Left ventricle myocardium inferior (tissue), 1 donor: ENCODE measurements at regions not wholly inside any gene's neighbourhood (a gene's known extent, or its start where the extent isn't known, plus 50 kb on each side); places are given as distances from the start of the nearest gene placed in this dataset.
"Not testable (repeated sequence)": the region's sequence is repeated elsewhere in the genome, so short reads cannot be mapped to it uniquely, and the experiment has no call there.

Experiments
- DNase-seq: peaks from one replicate; pipeline ENCODE4 v3.0.0-alpha.2; 2020
- H3K27ac ChIP-seq: fragments of 200-600 bp; replicated peaks from 2 replicates; pipeline ENCODE4 v1.8.0; 2021
- H3K27me3 ChIP-seq: fragments of 200-600 bp; 2 replicates; pipeline ENCODE4 v1.8.0; 2021; ENCODE audit warnings: low read depth
- H3K36me3 ChIP-seq: fragments of 200-600 bp; 2 replicates; pipeline ENCODE4 v1.8.0; 2021
- H3K4me1 ChIP-seq: fragments of 200-600 bp; 2 replicates; pipeline ENCODE4 v1.8.0; 2021
- H3K4me3 ChIP-seq: fragments of 200-600 bp; 2 replicates; pipeline ENCODE4 v1.8.0; 2021; ENCODE audit warnings: mild to moderate bottlenecking, moderate library complexity
- H3K9me3 ChIP-seq: fragments of 200-600 bp; replicated peaks from 2 replicates; pipeline ENCODE4 v1.8.0; 2021
- CTCF ChIP-seq: fragments of 200-600 bp; IDR thresholded peaks from 2 replicates; pipeline ENCODE4 v1.8.0; 2021; ENCODE audit warnings: antibody characterized with exemption, mild to moderate bottlenecking, borderline replicate concordance
- intact Hi-C: fragments of 100-400 bp; cut with micrococcal nuclease; formaldehyde crosslinking; loops from one replicate; pipeline ENCODE4 v1.11.0; 2022
- donor health status: DM: no; HTN: yes; CAD: no; lungs with severe emphysema.

GRCh38 chr10:36779238-36779846 is 346.1 kb upstream of the ANKRD30A start:
- intact Hi-C loops: loop anchor here (5.0 kb wide), 1 partner anchor 1142 kb away; no protein-coding TSS in a partner anchor
- Histone ChIP-seq H3K4me1 (peaks cover 13% of the 10 kb centered on the region), H3K4me3 (no peak overlapping the region), H3K27ac (peak overlapping the region; percentile 51), H3K27me3 (peaks cover 3% of the 10 kb centered on the region), H3K36me3 (no peaks in the 10 kb centered on the region), H3K9me3 (no peaks in the 10 kb centered on the region)
- peak; percentile 86 for TF ChIP-seq CTCF
- no peak for DNase-seq

- Histone ChIP-seq H3K4me3 (no peak overlapping the region), H3K4me1 (peaks cover 13% of the 10 kb centered on the region), H3K27me3 (no peaks in the 10 kb centered on the region), H3K27ac (no peak overlapping the region), H3K36me3 (no peaks in the 10 kb centered on the region), H3K9me3 (no peaks in the 10 kb centered on the region)
- intact Hi-C loops: loop anchor here (5.0 kb wide), 1 partner anchor 1141 kb away; no protein-coding TSS in a partner anchor
- TF ChIP-seq CTCF: no peak
- no peak for DNase-seq
Measured at GRCh38 chr10:36778651-36779050, 346.7 kb upstream of the ANKRD30A start.

GRCh38 chr10:36773652-36774051 is 351.7 kb upstream of the ANKRD30A start:
- Histone ChIP-seq H3K4me1 (no peaks in the 10 kb centered on the region), H3K4me3 (no peak overlapping the region), H3K9me3 (no peaks in the 10 kb centered on the region), H3K27me3 (no peaks in the 10 kb centered on the region), H3K27ac (no peak overlapping the region), H3K36me3 (no peaks in the 10 kb centered on the region)
- no peak for DNase-seq
- no peak for TF ChIP-seq CTCF
- intact Hi-C loops: no loop called here

GRCh38 chr10:36771725-36772124 is 353.7 kb upstream of the ANKRD30A start:
- Histone ChIP-seq H3K27me3 (no peaks in the 10 kb centered on the region), H3K9me3 (no peaks in the 10 kb centered on the region), H3K36me3 (no peaks in the 10 kb centered on the region), H3K4me1 (no peaks in the 10 kb centered on the region), H3K4me3 (no peak overlapping the region), H3K27ac (no peak overlapping the region)
- DNase-seq: no peak
- intact Hi-C loops: no loop called here
- no peak for TF ChIP-seq CTCF

- intact Hi-C loops, H3K4me3 ChIP-seq: not testable (repeated sequence)
Measured at GRCh38 chr10:36769741-36770140, 355.7 kb upstream of the ANKRD30A start.

GRCh38 chr10:36766940-36767339 is 358.5 kb upstream of the ANKRD30A start:
- Histone ChIP-seq H3K27ac (no peak overlapping the region), H3K4me3 (no peak overlapping the region), H3K4me1 (no peaks in the 10 kb centered on the region), H3K27me3 (no peaks in the 10 kb centered on the region), H3K9me3 (no peaks in the 10 kb centered on the region), H3K36me3 (no peaks in the 10 kb centered on the region)
- intact Hi-C loops: no loop called here
- DNase-seq: no peak
- no peak for TF ChIP-seq CTCF

More at GRCh38 chr10:36769741-36770140, 355.7 kb upstream of the ANKRD30A start:
- not testable (repeated sequence) for H3K27me3 ChIP-seq, DNase-seq, H3K9me3 ChIP-seq, H3K36me3 ChIP-seq, H3K4me1 ChIP-seq, H3K27ac ChIP-seq
